Sigmoid colon (tissue), 3 donors: ENCODE measurements at regions not wholly inside any gene's neighbourhood (a gene's known extent, or its start where the extent isn't known, plus 50 kb on each side); places are given as distances from the start of the nearest gene placed in this dataset.

Experiments used
- CTCF ChIP-seq, 4 experiments: fragments of 450-650 bp in 3 of 4; fragments of 200-600 bp in 1 of 4; IDR thresholded peaks; one replicate each; pipeline ENCODE4 v1.5.1; 2016 to 2019; ENCODE audit warnings: antibody characterized with exemption in 4 of 4, mild to moderate bottlenecking in 3 of 4, moderate library complexity in 2 of 4
- POLR2A ChIP-seq, 2 donors: fragments of 450-650 bp; IDR thresholded peaks; one replicate each; pipeline ENCODE4 v1.6.1; 2016; ENCODE audit warnings: antibody characterized with exemption in 2 of 2, mild to moderate bottlenecking in 2 of 2, moderate library complexity in 2 of 2

- TF ChIP-seq POLR2A (IDR thresholded peaks at IDR 0.05) (no peak), CTCF (IDR thresholded peaks at IDR 0.05) (no peak)
Measured at GRCh38 chr7:125201002-125201401, 271.4 kb upstream of the POT1 start.
